Activated naive CD4-positive, alpha-beta T cell treated with anti-CD3 and anti-CD28 coated beads, Interleukin-2, amount 50 U/mL, for 72 hours (primary cell): ENCODE measurements at regions not wholly inside any gene's neighbourhood (a gene's known extent, or its start where the extent isn't known, plus 50 kb on each side); places are given as distances from the start of the nearest gene placed in this dataset.

Experiments
- ATAC-seq, 2 donors: fragments of 150-1000 bp; cut with Tn5 transposase; 2 replicates each; pipeline ENCODE4 v1.10.0; 2021; ENCODE audit warnings: mild to moderate bottlenecking in 2 of 2, moderate library complexity in 2 of 2
- DNase-seq, 2 donors: peaks; one replicate each; pipeline ENCODE4 v3.0.0; 2021 to 2022; ENCODE audit warnings: low spot score in 2 of 2
- H3K27ac Mint-ChIP-seq, 2 donors: one replicate each; pipeline ENCODE4 v1.8.0; 2022; ENCODE audit warnings: mild to moderate bottlenecking in 2 of 2, mixed read lengths in 2 of 2
- H3K36me3 Mint-ChIP-seq, 2 donors: one replicate each; pipeline ENCODE4 v1.8.0; 2022; ENCODE audit warnings: mixed read lengths in 2 of 2
- H3K9me3 Mint-ChIP-seq, 2 donors: one replicate each; pipeline ENCODE4 v1.8.0; 2022; ENCODE audit warnings: mixed read lengths in 2 of 2

DNA sequence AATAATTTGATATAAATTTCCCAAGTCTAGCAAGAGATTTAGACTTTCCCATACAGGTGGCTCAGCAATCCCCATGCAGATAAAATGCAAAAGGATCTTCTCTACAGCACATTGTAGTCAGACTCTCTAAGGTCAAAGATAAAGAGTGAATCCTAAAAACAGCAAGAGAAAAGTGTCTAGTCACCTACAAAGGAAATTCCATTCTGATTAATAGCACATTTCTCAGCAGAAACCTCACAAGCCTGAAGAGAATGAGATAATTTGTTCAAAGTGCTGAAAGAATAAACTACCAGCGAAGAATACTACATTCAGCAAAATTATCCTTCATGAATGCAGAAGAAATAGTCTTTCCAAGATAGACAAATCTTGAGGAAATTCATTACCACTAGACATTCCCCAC is 493.3 kb downstream of the PRELID2 start:
- ATAC-seq = no peak

DNA sequence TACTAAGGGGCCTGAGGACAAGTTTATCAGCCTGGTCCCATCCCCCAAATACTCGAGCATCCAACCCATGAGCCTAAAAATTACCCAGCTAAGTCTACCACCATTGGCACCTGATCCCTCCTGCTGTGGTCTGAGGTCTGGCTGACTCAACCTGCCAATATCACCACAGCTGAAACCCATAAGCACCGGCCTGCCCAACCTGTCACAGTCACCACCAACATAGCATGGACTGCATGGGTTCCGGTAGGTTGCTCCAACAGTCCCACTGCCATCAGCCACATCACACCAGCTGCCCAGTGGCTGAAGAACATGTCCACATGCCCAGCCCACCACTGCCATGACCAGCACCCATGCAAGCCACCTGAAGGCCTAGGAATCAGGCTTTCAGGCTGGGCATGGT is 495.0 kb downstream of the PRELID2 start:
- Mint-ChIP-seq H3K9me3 (peaks cover 8 to 13% of the 10 kb centered on the region in 2 donors), H3K27ac (no peak overlapping the region), H3K36me3 (no peaks in the 10 kb centered on the region)
- DNase-seq (no peak), ATAC-seq (no peak)

More for the DNA sequence above, 493.3 kb downstream of the PRELID2 start:
- Mint-ChIP-seq H3K36me3 (no peaks in the 10 kb centered on the region), H3K27ac (no peak overlapping the region), H3K9me3 (peaks cover 4 to 9% of the 10 kb centered on the region in 2 donors)
- no peak for DNase-seq

DNA sequence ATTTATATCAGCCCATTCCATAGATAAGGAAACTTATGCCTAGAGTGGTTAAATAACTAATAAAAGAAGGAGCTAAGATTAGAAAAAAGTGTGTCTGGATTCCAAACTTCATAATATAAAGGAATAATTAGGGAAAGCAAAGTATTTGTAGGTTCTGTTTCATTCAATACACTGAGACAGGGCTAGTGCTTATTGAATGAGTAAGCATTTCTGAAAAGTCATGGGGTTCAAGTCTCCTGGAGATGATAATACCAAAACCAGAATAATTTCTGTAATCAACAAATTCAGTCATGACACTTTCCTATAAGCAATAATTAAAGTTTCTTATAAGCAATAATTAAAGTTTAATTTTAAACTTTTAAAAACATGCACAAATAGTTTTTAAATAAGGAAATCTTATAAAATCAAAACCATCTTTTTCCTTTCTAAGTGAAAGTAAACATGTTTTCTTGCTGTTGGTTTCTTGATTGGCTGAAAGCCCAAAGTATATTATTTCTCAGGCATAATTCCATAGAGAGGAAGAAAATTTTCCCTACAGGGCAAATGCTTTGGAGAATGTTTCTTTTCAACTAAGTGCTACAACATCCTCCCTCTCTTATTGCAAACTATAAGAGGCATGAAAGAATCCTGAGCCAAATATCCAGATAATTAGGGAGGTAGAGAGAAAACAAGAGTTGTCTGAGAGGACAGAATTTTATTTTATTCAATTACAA is 510.2 kb downstream of the PRELID2 start:
- Mint-ChIP-seq H3K9me3 (peaks cover 13 to 17% of the 10 kb centered on the region in 2 donors), H3K27ac (no peak overlapping the region), H3K36me3 (peaks cover 0 to 2% of the 10 kb centered on the region in 2 donors)
- ATAC-seq = no peak
- no peak for DNase-seq

DNA sequence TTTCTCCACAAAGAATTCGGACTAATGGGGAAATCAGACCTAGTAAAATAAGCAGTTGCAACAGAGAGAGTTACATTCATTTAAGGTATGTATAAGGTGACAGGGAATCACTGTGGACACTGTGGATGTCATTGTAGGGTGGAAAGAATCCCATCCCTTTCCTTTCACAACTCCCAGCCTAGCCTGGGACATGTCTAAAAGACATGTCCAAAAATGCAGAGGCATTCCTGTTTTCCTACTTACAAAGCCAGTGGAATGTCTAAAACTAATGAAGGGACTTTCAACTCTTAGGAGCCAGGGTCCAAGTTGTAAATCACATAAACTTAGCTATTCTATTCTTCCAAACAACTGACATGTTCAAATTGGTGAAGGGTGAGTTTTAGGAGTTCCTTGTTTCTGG is 511.0 kb downstream of the PRELID2 start:
- Mint-ChIP-seq H3K27ac (no peak overlapping the region), H3K9me3 (peaks cover 6 to 12% of the 10 kb centered on the region in 2 donors), H3K36me3 (no peaks in the 10 kb centered on the region)
- DNase-seq = no peak
- no peak for ATAC-seq

DNA sequence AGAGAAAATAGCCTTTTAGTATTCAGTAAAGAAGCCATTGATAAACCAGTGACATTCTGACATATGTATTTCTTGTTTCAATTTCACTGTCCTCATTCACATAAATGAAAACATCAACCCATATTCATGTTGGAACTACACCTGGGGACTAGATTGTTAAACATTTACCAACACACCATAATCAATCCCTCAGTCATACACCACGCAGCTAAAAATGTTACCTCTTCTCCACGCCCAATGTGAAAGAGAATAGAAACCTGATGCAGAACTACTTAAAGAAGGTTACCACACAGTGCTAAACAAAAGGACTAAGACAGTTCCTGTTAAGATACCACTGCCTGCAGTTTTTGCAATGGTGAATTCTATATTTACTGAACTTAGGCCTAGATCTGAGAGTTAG is 518.9 kb downstream of the PRELID2 start:
- H3K36me3 Mint-ChIP-seq = no peaks in the 10 kb centered on the region
- ATAC-seq (no peak), DNase-seq (no peak)
- peaks cover 3 to 4% of the 10 kb centered on the region in 2 donors for H3K9me3 Mint-ChIP-seq
- H3K27ac Mint-ChIP-seq = no peak overlapping the region

DNA sequence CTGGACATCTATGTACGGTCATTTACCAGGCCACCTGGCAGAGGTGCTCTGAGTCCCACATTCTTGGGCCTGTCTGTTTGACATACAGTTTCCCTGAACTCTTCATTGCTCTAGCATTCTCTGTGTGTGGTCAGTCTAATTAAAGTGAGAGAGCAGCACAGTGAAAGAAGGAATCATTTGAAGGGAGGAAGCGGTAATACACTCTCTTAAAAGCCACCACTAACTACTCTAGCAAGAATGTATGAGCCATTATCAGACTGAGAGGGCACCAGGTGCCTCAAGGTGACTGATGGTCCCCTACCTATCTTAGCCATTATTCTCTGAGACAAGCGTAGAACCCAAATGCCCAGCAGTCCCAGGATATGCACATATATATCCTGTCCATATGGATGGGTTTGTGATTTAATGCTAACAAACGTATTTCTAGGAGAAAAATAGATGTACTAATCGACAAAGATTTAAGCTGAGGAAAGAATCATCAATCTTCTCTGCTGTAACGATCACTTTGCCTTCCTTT is 527.2 kb downstream of the PRELID2 start:
- ATAC-seq (no peak), DNase-seq (no peak)
- Mint-ChIP-seq H3K36me3 (no peaks in the 10 kb centered on the region), H3K9me3 (peaks cover 15 to 18% of the 10 kb centered on the region in 2 donors), H3K27ac (no peak overlapping the region)

DNA sequence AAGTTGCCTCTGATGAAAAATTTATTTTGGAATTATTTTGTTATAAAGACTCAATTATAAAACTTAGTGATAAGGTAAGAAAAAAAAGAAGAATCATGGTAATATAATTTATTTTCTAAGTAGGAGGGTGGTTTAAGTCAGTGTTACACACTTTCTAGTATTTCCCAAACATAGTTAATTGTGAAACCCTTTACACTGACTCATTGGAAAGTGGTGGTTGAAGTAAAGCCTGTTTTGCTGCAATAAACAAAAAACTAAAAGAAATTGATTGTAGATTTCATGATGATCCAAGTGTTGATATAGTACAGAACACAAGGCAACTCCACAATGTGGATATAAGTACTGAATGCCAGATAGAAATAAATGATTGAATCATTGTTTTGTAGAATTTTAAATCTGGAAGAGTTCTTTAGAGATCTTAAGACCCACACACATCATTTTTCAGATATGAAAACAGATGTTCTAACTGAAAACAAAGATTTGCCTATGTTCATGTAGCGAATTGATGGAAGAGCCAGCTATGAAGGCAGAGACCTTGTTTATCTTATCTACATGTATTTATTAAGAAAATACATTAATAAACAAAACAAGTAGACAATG is 539.8 kb downstream of the PRELID2 start:
- DNase-seq (no peak), ATAC-seq (no peak)
- H3K27ac Mint-ChIP-seq = no peak overlapping the region
- H3K9me3 Mint-ChIP-seq = peaks cover 3 to 4% of the 10 kb centered on the region in 2 donors
- H3K36me3 Mint-ChIP-seq = no peaks in the 10 kb centered on the region

DNA sequence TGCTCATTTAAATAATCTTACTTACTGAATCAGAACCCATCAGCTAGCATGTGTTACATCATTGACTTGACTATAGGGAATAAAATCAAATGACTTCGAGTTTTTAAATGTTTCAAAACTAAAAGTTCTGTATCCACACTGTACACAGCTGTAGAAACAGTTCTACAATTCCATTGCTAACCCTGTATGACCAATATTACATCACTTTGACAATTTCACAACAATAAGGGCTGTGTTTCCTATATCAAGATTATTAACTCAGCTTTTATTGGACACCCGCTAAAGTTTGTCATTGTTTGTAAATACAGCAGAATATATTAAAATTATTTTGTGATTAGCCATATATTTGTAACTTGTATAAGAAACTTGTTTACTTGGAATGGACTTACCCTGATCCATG is 540.8 kb downstream of the PRELID2 start:
- no peaks in the 10 kb centered on the region for H3K36me3 Mint-ChIP-seq
- no peak overlapping the region for H3K27ac Mint-ChIP-seq
- no peak for DNase-seq
- no peak for ATAC-seq
- peaks cover 2 to 3% of the 10 kb centered on the region in 2 donors for H3K9me3 Mint-ChIP-seq

DNA sequence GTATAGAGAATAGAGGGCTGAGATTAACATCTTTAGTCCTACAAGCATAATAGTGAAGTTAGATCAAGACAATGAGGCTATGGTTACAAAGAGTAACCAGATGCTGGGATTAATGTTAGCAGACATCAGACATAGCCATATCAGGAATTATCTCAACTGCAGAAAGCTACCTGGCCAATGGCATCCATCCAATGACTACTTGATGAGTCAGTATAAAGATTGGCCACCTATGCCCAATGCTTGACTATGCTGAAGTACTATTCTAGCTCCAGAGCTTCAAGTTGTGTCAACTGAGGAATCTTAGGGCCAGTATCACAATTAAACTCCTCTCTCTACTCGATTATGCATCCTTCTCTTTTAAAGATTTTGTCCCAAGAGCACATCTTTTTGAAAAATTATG is 541.4 kb downstream of the PRELID2 start:
- Mint-ChIP-seq H3K9me3 (peaks cover 0 to 3% of the 10 kb centered on the region in 2 donors), H3K36me3 (no peaks in the 10 kb centered on the region), H3K27ac (no peak overlapping the region)
- no peak for DNase-seq
- no peak for ATAC-seq

DNA sequence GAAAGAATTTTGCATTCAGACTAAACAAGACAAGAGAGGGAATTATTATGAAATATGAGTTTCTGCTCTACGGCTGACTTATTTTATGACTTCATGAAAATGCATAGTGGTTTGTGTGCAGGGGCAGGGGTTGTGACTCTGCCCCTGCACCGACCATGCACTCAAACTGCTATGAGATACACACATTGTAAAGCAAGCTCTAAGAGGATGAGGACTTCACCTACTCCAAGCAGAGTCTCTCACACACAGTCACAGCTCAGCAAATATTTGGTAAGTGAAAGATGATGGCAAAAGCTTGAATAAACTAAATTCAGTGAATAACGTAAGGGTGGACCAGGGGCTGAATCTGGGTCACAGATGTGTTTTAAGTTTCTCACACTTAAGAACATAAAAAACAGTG is 542.9 kb downstream of the PRELID2 start:
- DNase-seq (no peak), ATAC-seq (no peak)
- peaks cover 0 to 3% of the 10 kb centered on the region in 2 donors for H3K9me3 Mint-ChIP-seq
- no peak overlapping the region for H3K27ac Mint-ChIP-seq
- H3K36me3 Mint-ChIP-seq = no peaks in the 10 kb centered on the region

DNA sequence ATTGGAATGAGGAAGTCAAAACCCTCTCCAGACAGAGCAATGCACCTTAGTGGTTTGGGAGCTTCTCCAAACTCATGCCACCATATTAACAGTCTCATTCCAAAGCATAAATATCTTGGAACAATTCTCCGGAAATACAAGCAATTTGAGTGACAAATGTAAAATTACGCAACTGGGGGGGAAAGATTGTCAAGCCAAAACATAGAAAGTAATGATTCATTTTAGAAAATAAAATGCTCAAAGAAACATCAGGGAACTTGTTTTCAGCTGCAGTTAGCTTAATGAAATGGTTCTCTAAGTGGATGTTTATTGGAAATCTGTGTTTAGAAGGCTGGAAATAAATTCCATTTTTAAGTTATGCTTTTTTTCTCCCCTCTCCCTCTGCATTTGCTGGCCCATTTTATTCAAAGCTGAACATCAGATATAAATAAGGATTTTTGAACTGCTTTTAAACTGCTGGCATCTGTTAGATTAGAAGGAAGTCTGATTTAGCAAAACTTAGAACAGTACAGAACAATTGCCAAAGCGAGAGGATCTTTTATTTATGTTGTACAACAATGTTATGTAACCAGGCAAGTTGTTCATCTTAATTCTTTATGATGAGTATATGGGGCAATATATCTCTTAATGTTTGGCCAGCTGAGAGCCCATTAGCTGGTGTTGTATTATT is 551.9 kb downstream of the PRELID2 start:
- no peaks in the 10 kb centered on the region for H3K9me3 Mint-ChIP-seq
- no peak for ATAC-seq
- no peaks in the 10 kb centered on the region for H3K36me3 Mint-ChIP-seq
- no peak overlapping the region for H3K27ac Mint-ChIP-seq
- DNase-seq = no peak

DNA sequence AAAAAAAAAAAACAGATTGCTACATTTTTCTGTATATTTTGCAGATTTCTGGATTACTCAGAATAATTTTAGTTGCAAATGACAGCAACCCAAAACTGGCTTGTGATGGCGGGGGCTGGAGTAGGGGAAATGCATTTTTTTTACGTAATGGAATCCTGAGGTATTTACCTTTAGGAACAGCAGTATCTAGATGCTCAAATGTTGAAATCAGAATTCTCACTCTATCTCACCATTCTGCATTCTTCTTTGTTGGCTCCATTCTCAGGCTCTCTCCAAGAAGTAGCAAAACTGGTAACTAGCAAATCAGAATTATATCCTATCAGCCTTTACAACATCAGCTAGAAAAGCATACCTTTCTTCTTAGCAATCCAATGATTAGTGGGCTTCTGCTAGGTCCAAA is 554.3 kb downstream of the PRELID2 start:
- DNase-seq (no peak), ATAC-seq (no peak)
- no peak overlapping the region for H3K27ac Mint-ChIP-seq
- H3K9me3 Mint-ChIP-seq = peaks cover 6 to 8% of the 10 kb centered on the region in 2 donors
- H3K36me3 Mint-ChIP-seq = no peaks in the 10 kb centered on the region

DNA sequence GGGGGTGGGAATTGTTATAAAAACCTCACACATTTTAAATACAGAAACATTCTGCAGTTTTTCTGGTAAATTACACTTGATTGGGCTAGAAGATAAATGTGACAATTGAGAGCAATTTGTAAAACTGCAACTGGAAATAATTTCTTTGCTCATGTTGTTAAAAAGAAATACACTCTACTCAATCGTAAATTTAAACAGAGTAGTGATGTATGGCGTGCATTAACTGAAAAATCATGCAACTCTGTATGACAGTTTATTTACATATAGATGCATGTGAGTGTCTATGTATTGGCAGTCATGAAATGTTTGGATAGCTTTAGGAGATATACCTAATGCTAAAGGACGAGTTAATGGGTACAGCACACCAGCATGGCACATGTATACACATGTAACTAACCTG is 554.9 kb downstream of the PRELID2 start:
- Mint-ChIP-seq H3K9me3 (peaks cover 6 to 8% of the 10 kb centered on the region in 2 donors), H3K27ac (no peak overlapping the region), H3K36me3 (no peaks in the 10 kb centered on the region)
- DNase-seq = no peak
- ATAC-seq = no peak

DNA sequence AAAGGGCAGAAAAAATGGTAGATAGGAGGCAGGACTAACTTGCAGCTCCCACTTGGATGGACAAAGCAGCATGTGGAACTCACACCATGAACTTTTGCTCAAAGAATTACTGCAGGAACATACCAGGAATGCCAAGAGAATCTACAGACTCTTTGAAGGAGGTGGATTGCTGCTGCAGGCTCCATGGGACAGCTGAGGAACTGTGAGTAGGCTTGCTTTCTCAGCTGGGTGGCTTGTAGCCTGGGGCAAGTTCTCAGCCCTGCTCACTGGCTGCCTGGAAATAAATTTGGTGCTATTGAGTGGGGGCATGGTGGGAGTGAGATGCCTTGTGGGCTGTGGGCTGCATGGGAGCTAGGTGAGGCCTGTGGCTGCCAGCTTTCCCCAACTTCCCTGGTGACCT is 574.5 kb downstream of the PRELID2 start:
- H3K9me3 Mint-ChIP-seq = peaks cover 13 to 14% of the 10 kb centered on the region in 2 donors
- H3K36me3 Mint-ChIP-seq = peaks cover 0 to 6% of the 10 kb centered on the region in 2 donors
- ATAC-seq (no peak), DNase-seq (no peak)
- H3K27ac Mint-ChIP-seq = no peak overlapping the region

DNA sequence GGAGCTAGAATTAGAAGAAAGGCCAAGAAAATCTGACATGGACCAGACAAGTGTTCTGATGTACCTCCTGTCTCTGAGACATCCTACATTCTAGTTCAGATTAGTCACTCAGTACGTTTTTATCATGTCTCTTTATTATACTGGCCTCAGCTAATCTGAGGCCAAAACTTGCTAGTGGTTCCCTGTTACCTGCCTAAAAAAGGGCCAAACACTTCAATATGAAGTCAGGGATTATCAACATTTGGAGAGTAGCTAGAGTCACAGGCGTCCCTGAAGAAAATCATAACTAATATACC is 587.4 kb downstream of the PRELID2 start:
- no peak for ATAC-seq
- H3K27ac Mint-ChIP-seq = no peak overlapping the region
- no peak for DNase-seq
- H3K9me3 Mint-ChIP-seq = peaks cover 4 to 5% of the 10 kb centered on the region in 2 donors
- no peaks in the 10 kb centered on the region for H3K36me3 Mint-ChIP-seq

DNA sequence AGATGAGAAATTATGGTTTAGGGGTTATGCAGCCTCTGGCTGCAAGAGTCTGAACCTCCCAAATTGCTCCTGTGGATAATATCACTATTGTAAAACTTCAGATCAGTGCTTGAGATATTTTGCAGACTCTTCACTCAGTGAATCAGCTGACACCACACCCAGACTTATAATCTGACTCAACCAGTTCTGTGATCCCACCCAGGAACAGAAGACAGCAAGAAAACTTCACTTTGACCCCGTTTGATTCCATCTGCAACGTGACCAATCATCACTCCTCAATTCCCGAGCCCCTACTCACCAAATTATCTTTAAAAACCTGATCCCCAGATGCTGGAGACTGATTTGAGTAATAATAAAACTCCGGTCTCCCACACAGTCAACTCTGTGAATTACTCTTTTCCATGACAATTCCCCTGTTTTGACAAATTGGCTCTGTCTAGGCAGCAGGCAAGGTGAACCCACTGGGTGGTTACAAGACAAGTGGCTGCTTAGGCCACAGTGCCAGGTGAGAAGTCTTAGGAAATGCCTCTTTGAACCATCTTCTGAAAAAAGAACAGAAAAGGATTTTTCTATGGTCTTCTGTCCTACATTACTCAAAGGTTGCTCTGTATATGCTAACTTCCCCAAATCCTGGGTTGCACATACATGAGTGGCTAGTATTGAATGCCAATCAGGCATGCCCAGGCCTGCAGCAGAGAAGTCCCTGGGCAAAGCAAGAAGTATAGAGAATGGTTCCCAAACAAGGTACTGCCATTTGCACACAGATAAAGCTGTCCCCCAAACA is 588.0 kb downstream of the PRELID2 start:
- H3K36me3 Mint-ChIP-seq = no peaks in the 10 kb centered on the region
- DNase-seq (no peak), ATAC-seq (no peak)
- H3K27ac Mint-ChIP-seq = no peak overlapping the region
- H3K9me3 Mint-ChIP-seq = peaks cover 4 to 5% of the 10 kb centered on the region in 2 donors

DNA sequence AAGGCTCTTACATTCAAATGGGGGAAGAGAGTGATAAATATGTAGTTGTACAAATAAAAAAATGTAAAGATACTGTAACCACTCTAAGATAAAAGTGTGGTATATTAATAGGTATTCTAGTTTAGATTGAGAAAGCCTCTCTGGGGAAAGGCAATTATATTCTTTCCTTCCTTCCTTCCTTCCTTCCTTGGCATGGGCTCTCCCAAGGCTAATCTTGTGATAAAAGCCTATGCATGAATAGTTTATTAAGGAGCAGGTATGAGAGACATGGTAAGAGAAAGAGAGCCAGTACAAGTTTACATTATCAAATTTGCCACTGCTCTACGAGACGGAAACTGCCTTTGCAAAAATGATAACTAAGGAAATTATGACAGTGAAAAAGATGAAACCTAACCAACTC is 588.8 kb downstream of the PRELID2 start:
- DNase-seq (no peak), ATAC-seq (no peak)
- H3K36me3 Mint-ChIP-seq = no peaks in the 10 kb centered on the region
- H3K27ac Mint-ChIP-seq = no peak overlapping the region
- peaks cover 0 to 5% of the 10 kb centered on the region in 2 donors for H3K9me3 Mint-ChIP-seq
